ENCODE measurements at regions not wholly inside any gene's neighbourhood (a gene's known extent, or its start where the extent isn't known, plus 50 kb on each side); places are given as distances from the start of the nearest gene placed in this dataset.
"Not testable (repeated sequence)": the region's sequence is repeated elsewhere in the genome, so short reads cannot be mapped to it uniquely, and the experiment has no call there.

GRCh38 chr14:40009771-40010170 is 577.5 kb upstream of the FBXO33 start:
- TF ChIP-seq, protein P1, sequence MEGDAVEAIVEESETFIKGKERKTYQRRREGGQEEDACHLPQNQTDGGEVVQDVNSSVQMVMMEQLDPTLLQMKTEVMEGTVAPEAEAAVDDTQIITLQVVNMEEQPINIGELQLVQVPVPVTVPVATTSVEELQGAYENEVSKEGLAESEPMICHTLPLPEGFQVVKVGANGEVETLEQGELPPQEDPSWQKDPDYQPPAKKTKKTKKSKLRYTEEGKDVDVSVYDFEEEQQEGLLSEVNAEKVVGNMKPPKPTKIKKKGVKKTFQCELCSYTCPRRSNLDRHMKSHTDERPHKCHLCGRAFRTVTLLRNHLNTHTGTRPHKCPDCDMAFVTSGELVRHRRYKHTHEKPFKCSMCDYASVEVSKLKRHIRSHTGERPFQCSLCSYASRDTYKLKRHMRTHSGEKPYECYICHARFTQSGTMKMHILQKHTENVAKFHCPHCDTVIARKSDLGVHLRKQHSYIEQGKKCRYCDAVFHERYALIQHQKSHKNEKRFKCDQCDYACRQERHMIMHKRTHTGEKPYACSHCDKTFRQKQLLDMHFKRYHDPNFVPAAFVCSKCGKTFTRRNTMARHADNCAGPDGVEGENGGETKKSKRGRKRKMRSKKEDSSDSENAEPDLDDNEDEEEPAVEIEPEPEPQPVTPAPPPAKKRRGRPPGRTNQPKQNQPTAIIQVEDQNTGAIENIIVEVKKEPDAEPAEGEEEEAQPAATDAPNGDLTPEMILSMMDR (IDR thresholded peaks at IDR 0.05; ENCODE audit: control insufficient read depth, extremely low read depth, insufficient read depth), result no peak
- no peak for DNase-seq (ENCODE audit: low read depth)
- no peak overlapping the region for H3K4me3 ChIP-seq (ENCODE audit: low read depth, low read length)

- H3K4me3 ChIP-seq (ENCODE audit: low read depth, low read length); DNase-seq (ENCODE audit: low read depth): not testable (repeated sequence)
Measured at GRCh38 chr14:40008345-40008744, 576.1 kb upstream of the FBXO33 start.

DNA sequence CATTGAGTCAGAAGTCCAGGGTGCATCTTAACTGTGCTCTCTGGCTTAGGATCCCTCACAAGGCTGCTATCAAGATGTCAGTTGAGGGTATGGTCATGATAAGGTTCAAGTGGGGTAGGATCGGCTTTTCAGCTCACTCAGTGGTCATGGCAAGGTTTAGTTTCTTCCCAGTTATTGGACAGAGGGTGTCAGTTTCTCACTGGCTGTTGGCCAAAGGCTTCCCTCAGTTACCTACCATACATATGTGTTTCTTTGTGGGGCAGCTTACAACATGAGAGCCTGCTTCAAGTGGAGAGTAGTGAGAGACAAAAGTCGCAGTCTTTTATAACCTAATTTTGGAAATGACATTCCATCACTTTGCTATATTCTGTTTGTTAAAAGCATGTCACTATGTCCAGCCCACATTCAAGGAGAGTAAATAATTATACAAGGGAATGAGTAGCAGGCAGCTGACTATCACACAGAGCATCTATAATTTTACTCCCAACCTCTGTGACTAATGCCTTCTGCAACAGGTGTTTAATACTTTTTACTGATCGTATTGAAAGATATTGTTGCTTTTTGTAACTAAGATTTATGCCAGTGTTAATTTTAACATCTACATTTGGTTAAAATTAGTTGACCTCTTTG is 572.8 kb upstream of the FBXO33 start:
- DNase-seq (ENCODE audit: low read depth), result no peak
- TF ChIP-seq, protein P1 (IDR thresholded peaks at IDR 0.05; ENCODE audit: control insufficient read depth, extremely low read depth, insufficient read depth), result no peak
- H3K4me3 ChIP-seq (ENCODE audit: low read depth, low read length), result no peak overlapping the region

DNA sequence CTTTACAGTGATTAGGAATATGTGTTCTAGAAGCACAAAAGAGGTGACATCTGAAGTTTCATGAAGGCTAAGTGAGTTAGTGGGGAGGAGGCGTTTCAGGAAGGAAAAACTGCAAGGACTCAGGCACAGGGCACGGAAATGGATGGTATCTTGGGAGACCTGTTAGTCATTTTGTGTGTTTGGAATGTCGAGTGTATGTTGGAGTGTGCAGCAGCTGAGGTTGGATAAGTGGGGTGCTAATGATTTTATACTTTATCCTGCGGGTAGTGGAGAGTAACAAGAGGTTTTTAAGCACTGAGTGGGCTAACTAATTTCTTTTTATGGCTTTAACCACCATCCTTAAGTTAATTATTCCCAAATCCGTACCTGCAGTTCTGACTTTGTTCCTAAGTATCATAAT is 571.5 kb upstream of the FBXO33 start:
- no peak for DNase-seq (ENCODE audit: low read depth)
- no peak overlapping the region for H3K4me3 ChIP-seq (ENCODE audit: low read depth, low read length)
- TF ChIP-seq, protein P1 (IDR thresholded peaks at IDR 0.05; ENCODE audit: control insufficient read depth, extremely low read depth, insufficient read depth), result no peak

DNA sequence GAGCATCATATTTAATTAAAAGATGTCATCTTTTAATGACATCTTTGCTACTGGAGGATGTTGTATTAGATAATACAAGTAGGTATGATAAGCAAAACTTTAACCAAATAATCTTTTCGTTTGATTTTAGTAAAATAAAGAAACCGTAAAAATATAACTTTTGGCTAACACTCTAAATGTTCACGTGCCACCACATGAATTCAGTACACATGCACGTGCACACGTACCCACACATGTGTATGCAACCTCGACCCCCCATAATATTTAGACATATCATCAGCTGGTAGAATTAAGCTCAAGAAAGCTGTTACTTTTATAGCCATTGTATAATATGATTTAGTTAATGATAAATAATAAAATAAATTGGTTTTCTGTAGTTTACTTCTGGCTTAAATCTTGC is 566.6 kb upstream of the FBXO33 start:
- TF ChIP-seq, protein P1 (IDR thresholded peaks at IDR 0.05; ENCODE audit: control insufficient read depth, extremely low read depth, insufficient read depth), result no peak

DNA sequence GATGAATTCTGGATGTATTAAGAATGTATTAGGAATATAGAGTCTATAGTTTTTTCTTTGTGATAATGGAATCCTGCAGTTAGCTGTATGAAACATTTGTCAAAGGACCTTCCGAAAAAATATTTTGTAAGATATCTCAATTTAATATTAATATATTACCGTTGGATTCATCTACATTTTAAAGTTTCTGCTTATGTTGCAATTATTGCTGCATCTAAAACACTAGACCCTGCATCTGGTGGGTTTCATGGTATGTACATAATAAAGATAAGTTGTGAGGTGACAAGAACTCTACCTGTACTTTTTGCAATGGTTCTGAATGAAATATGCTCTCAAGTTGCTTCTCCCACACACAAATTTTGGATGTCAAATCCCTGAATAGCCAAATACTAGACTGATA is 565.9 kb upstream of the FBXO33 start:
- no peak for DNase-seq (ENCODE audit: low read depth)
- H3K4me3 ChIP-seq (ENCODE audit: low read depth, low read length), result no peak overlapping the region
- TF ChIP-seq, protein P1 (IDR thresholded peaks at IDR 0.05; ENCODE audit: control insufficient read depth, extremely low read depth, insufficient read depth), result no peak

More for the DNA sequence above, 566.6 kb upstream of the FBXO33 start:
- no peak overlapping the region for H3K4me3 ChIP-seq (ENCODE audit: low read depth, low read length)
- no peak for DNase-seq (ENCODE audit: low read depth)

GRCh38 chr14:39991041-39991440 is 558.8 kb upstream of the FBXO33 start:
- TF ChIP-seq, protein P1 (IDR thresholded peaks at IDR 0.05; ENCODE audit: control insufficient read depth, extremely low read depth, insufficient read depth), result no peak
- no peak overlapping the region for H3K4me3 ChIP-seq (ENCODE audit: low read depth, low read length)
- DNase-seq (ENCODE audit: low read depth), result no peak

Data from LNCaP clone FGC (cell line).